LNCaP clone FGC (cell line): ENCODE measurements at regions not wholly inside any gene's neighbourhood (a gene's known extent, or its start where the extent isn't known, plus 50 kb on each side); places are given as distances from the start of the nearest gene placed in this dataset.

Source experiments
- DNase-seq: peaks from one replicate; pipeline ENCODE4 v3.0.0-alpha.2; 2011; ENCODE audit warnings: low read depth
- H3K4me3 ChIP-seq: 2 replicates; pipeline ENCODE4 v1.5.1; 2011; ENCODE audit warnings: mild to moderate bottlenecking, low read depth, low read length, control low read depth
- CTCF ChIP-seq: IDR thresholded peaks from 2 replicates; pipeline ENCODE4 v1.5.1; 2012; ENCODE audit warnings: mild to moderate bottlenecking; ENCODE audit not compliant: control insufficient read depth, insufficient read depth; ENCODE audit errors: extremely low read depth

GRCh38 chr11:80144897-80145594 lies 704.2 kb upstream of the TENM4 start:
- H3K4me3 ChIP-seq: no peak overlapping the region
- no peak for DNase-seq
- TF ChIP-seq CTCF: no peak

- DNase-seq: no peak
- H3K4me3 ChIP-seq: no peak overlapping the region
- no peak for TF ChIP-seq CTCF
Measured at GRCh38 chr11:80136991-80137390, 696.2 kb upstream of the TENM4 start.

GRCh38 chr11:80129396-80129795 lies 688.6 kb upstream of the TENM4 start:
- no peak for DNase-seq
- no peak for TF ChIP-seq CTCF
- no peak overlapping the region for H3K4me3 ChIP-seq

- TF ChIP-seq CTCF: no peak
- DNase-seq: no peak
- no peak overlapping the region for H3K4me3 ChIP-seq
Measured at GRCh38 chr11:80122211-80122610, 681.4 kb upstream of the TENM4 start.

GRCh38 chr11:80118073-80118472 lies 677.2 kb upstream of the TENM4 start:
- no peak for DNase-seq
- H3K4me3 ChIP-seq: no peak overlapping the region
- no peak for TF ChIP-seq CTCF

- no peak for TF ChIP-seq CTCF
- H3K4me3 ChIP-seq: no peak overlapping the region
- DNase-seq: no peak
Measured at GRCh38 chr11:80116796-80117195, 676.0 kb upstream of the TENM4 start.

GRCh38 chr11:80109652-80110051 lies 668.8 kb upstream of the TENM4 start:
- no peak for TF ChIP-seq CTCF

More at GRCh38 chr11:80109652-80110051, 668.8 kb upstream of the TENM4 start:
- DNase-seq: no peak
- no peak overlapping the region for H3K4me3 ChIP-seq
